A549 (cell line): ENCODE measurements at regions not wholly inside any gene's neighbourhood (a gene's known extent, or its start where the extent isn't known, plus 50 kb on each side); places are given as distances from the start of the nearest gene placed in this dataset.

Experiments used
- ATAC-seq, 2 experiments: fragments of 200-7000 bp in 1 of 2; fragments of >200 bp in 1 of 2; cut with Nextera tagmentation in 1 of 2; cut with Tn5 transposase in 1 of 2; 3 replicates each; pipeline versions ENCODE4 v1.8.0 to v1.9.1; 2018 to 2020; ENCODE audit warnings: mild to moderate bottlenecking in 1 of 2, moderate library complexity in 1 of 2
- CTCF ChIA-PET: fragments of 300-600 bp; sonication (Branson Sonifier 250); formaldehyde crosslinking; extraction: SDS; loops from one replicate; lab custom pipeline; 2021; ENCODE audit warnings: antibody characterized with exemption, inconsistent platforms; lab: Yijun Ruan, JAX
- POLR2A ChIA-PET: fragments of 350-600 bp; formaldehyde crosslinking; extraction: SDS; loops from one replicate; lab custom pipeline; 2021; ENCODE audit warnings: antibody characterized with exemption, inconsistent platforms; lab: Yijun Ruan, JAX
- DNase-seq, 2 experiments: peaks; one replicate each; pipeline versions ENCODE4 v3.0.0 to v3.0.0-alpha.2; 2011 to 2016; ENCODE audit warnings: low read depth in 1 of 2, low spot score in 1 of 2
- FAIRE-seq: peaks from 2 replicates; lab custom pipeline; 2011; peaks lifted over from hg19 to GRCh38; lab: Jason Lieb, UNC
- H3K27ac ChIP-seq, 2 experiments: fragments of >200 bp; sonication (Bioruptor Twin); formaldehyde crosslinking; 3 replicates each; pipeline ENCODE4 v1.5.1; 2016 to 2017
- H3K4me1 ChIP-seq: fragments of >200 bp; sonication (Bioruptor Twin); formaldehyde crosslinking; 3 replicates; pipeline ENCODE4 v1.6.1; 2016
- H3K4me2 ChIP-seq: fragments of >200 bp; sonication (Bioruptor Twin); formaldehyde crosslinking; 3 replicates; pipeline ENCODE4 v1.6.1; 2016
- H3K4me3 ChIP-seq: fragments of >200 bp; sonication (Bioruptor Twin); formaldehyde crosslinking; 3 replicates; pipeline ENCODE4 v1.5.1; 2016
- H3K9me3 ChIP-seq: fragments of >200 bp; sonication (Bioruptor Twin); formaldehyde crosslinking; 3 replicates; pipeline ENCODE4 v1.6.1; 2016
- CBX2 ChIP-seq: fragments of 200-600 bp; sonication (generic); IDR thresholded peaks from 2 replicates; pipeline ENCODE4 v1.6.1; 2016; ENCODE audit warnings: low read depth, mild to moderate bottlenecking, borderline replicate concordance
- CBX8 ChIP-seq: fragments of 200-600 bp; sonication (generic); IDR thresholded peaks from 2 replicates; pipeline ENCODE4 v1.6.1; 2016
- CEBPB ChIP-seq, 2 experiments: fragments of >200 bp in 1 of 2; sonication (Bioruptor Twin) in 1 of 2; formaldehyde crosslinking in 1 of 2; IDR thresholded peaks; 2 replicates each; pipeline ENCODE4 v1.6.1; 2012 to 2016
- CHD2 ChIP-seq: fragments of 150-350 bp; IDR thresholded peaks from 2 replicates; pipeline ENCODE4 v1.6.1; 2014; ENCODE audit warnings: low read length; ENCODE audit not compliant: partially characterized antibody
- CHD4 ChIP-seq: fragments of 200-600 bp; sonication (generic); IDR thresholded peaks from 2 replicates; pipeline ENCODE4 v1.6.1; 2016; ENCODE audit warnings: antibody characterized with exemption, mild to moderate bottlenecking, borderline replicate concordance
- EHF ChIP-seq: fragments of 250-450 bp; sonication (Bioruptor Pico); IDR thresholded peaks from 2 replicates; pipeline ENCODE4 v1.5.0; 2020; ENCODE audit warnings: mild to moderate bottlenecking
- EHMT2 ChIP-seq: fragments of 200-600 bp; sonication (generic); IDR thresholded peaks from 2 replicates; pipeline ENCODE4 v1.6.1; 2016; ENCODE audit warnings: antibody characterized with exemption, low read depth, mild to moderate bottlenecking, moderate library complexity
- EP300 ChIP-seq, 2 experiments: fragments of >200 bp; sonication (Bioruptor Twin); formaldehyde crosslinking; IDR thresholded peaks; 2 replicates in 1 of 2; 3 replicates in 1 of 2; pipeline ENCODE4 v1.6.1; 2016 to 2017
- GATA3 ChIP-seq: IDR thresholded peaks from 2 replicates; pipeline ENCODE4 v1.6.1; 2012; ENCODE audit warnings: borderline replicate concordance
- HDAC2 ChIP-seq: fragments of 200-600 bp; sonication (generic); IDR thresholded peaks from 2 replicates; pipeline ENCODE4 v1.6.1; 2016
- HEYL ChIP-seq: fragments of 250-450 bp; sonication (Bioruptor Pico); IDR thresholded peaks from 2 replicates; pipeline ENCODE4 v1.8.0; 2021; ENCODE audit warnings: mild to moderate bottlenecking, moderate library complexity
- HOXB13 ChIP-seq: fragments of 250-450 bp; sonication (Bioruptor Pico); IDR thresholded peaks from 2 replicates; pipeline ENCODE4 v1.5.0; 2020; ENCODE audit warnings: low read depth, mild to moderate bottlenecking, moderate library complexity
- HOXB5 ChIP-seq: fragments of 250-450 bp; sonication (Bioruptor Pico); IDR thresholded peaks from 2 replicates; pipeline ENCODE4 v1.5.0; 2020; ENCODE audit warnings: mild to moderate bottlenecking, moderate library complexity
- JUN ChIP-seq, 2 experiments: fragments of >200 bp; sonication (Bioruptor Twin); formaldehyde crosslinking; IDR thresholded peaks; 2 replicates in 1 of 2; 3 replicates in 1 of 2; pipeline ENCODE4 v1.6.1; 2016 to 2017
- KDM1A ChIP-seq: fragments of 200-600 bp; sonication (generic); IDR thresholded peaks from 2 replicates; pipeline ENCODE4 v1.6.1; 2016; ENCODE audit warnings: low read depth, mild to moderate bottlenecking
- MAFK ChIP-seq: fragments of 450-650 bp; IDR thresholded peaks from 2 replicates; pipeline ENCODE4 v1.6.1; 2014; ENCODE audit not compliant: partially characterized antibody
- MAZ ChIP-seq: fragments of 150-350 bp; IDR thresholded peaks from 2 replicates; pipeline ENCODE4 v1.6.1; 2014; ENCODE audit warnings: antibody characterized with exemption, low read depth, low read length, borderline replicate concordance
- MYC ChIP-seq: IDR thresholded peaks from 2 replicates; pipeline ENCODE4 v1.6.1; 2012; ENCODE audit warnings: mild to moderate bottlenecking, inconsistent platforms, low read length, improper control_type of control experiment, borderline replicate concordance
- NPAS2 ChIP-seq: fragments of 250-450 bp; sonication (Bioruptor Pico); IDR thresholded peaks from 2 replicates; pipeline ENCODE4 v1.8.0; 2022; ENCODE audit warnings: mild to moderate bottlenecking, moderate library complexity, borderline replicate concordance
- PHF8 ChIP-seq: fragments of 200-600 bp; sonication (generic); IDR thresholded peaks from 2 replicates; pipeline ENCODE4 v1.6.1; 2016; ENCODE audit warnings: low read depth, mild to moderate bottlenecking, antibody characterized with exemption, moderate library complexity, borderline replicate concordance
- POLR2AphosphoS2 ChIP-seq: conservative IDR thresholded peaks from 2 replicates; pipeline ENCODE4 v1.6.1; 2012; ENCODE audit warnings: low read length, improper control_type of control experiment, inconsistent platforms
- RAD21 ChIP-seq, 2 experiments: fragments of >200 bp in 1 of 2; sonication (Bioruptor Twin) in 1 of 2; formaldehyde crosslinking in 1 of 2; IDR thresholded peaks in 1 of 2; conservative IDR thresholded peaks in 1 of 2; 2 replicates in 1 of 2; 3 replicates in 1 of 2; pipeline ENCODE4 v1.6.1; 2012 to 2018; ENCODE audit warnings: inconsistent platforms in 1 of 2
- RARB ChIP-seq: fragments of 250-450 bp; sonication (Bioruptor Pico); IDR thresholded peaks from 2 replicates; pipeline ENCODE4 v1.8.0; 2021; ENCODE audit warnings: mild to moderate bottlenecking, moderate library complexity
- REST ChIP-seq: fragments of 200-600 bp; sonication (generic); IDR thresholded peaks from 2 replicates; pipeline ENCODE4 v1.6.1; 2016; ENCODE audit warnings: antibody characterized with exemption, mild to moderate bottlenecking, moderate library complexity
- SMC3 ChIP-seq: fragments of >200 bp; sonication (Bioruptor Twin); formaldehyde crosslinking; IDR thresholded peaks from 3 replicates; pipeline ENCODE4 v1.6.1; 2018; ENCODE audit warnings: inconsistent platforms
- ZC3H11A ChIP-seq: fragments of 450-650 bp; IDR thresholded peaks from 2 replicates; pipeline ENCODE4 v1.6.1; 2014; ENCODE audit warnings: antibody characterized with exemption, mild to moderate bottlenecking
- ZFP36 ChIP-seq: fragments of 450-650 bp; IDR thresholded peaks from 2 replicates; pipeline ENCODE4 v1.6.1; 2014; ENCODE audit warnings: borderline replicate concordance; ENCODE audit not compliant: partially characterized antibody
- ZNF302 ChIP-seq: fragments of 250-450 bp; sonication (Bioruptor Pico); IDR thresholded peaks from 2 replicates; pipeline ENCODE4 v1.9.0; 2021; ENCODE audit warnings: inconsistent platforms, mild to moderate bottlenecking, moderate library complexity
- ZSCAN20 ChIP-seq: fragments of 250-450 bp; sonication (Bioruptor Pico); IDR thresholded peaks from 2 replicates; pipeline ENCODE4 v1.8.0; 2022; ENCODE audit warnings: mild to moderate bottlenecking, moderate library complexity
- WGBS: methylation state at CpG from one replicate; pipeline ENCODE4 v1.1.6; 2017; ENCODE audit errors: missing lambda C conversion rate; 5-methylcytosine and 5-hydroxymethylcytosine counted together
- TF ChIP-seq, protein P1 (sequence below): fragments of 150-350 bp; IDR thresholded peaks from 2 replicates; pipeline ENCODE4 v1.6.1; 2014; ENCODE audit warnings: low read depth, mild to moderate bottlenecking, low read length
- TF ChIP-seq, protein P2 (sequence below): IDR thresholded peaks from 2 replicates; pipeline ENCODE4 v1.6.1; 2012
- TF ChIP-seq, protein P3 (sequence below): fragments of 250-450 bp; sonication (Bioruptor Pico); IDR thresholded peaks from 2 replicates; pipeline ENCODE4 v1.5.0; 2020; ENCODE audit warnings: low read depth, mild to moderate bottlenecking, moderate library complexity

GRCh38 chr13:77443511-77443910 is 92.0 kb upstream of the SCEL start:
- Histone ChIP-seq H3K9me3 (no peaks in the 10 kb centered on the region), H3K4me2 (no peak overlapping the region), H3K4me3 (no peak overlapping the region)
- FAIRE-seq (no peak), DNase-seq (no peak)
- CTCF ChIA-PET, result no interaction called here
- no peak for TF ChIP-seq REST
- TF ChIP-seq, protein P1, sequence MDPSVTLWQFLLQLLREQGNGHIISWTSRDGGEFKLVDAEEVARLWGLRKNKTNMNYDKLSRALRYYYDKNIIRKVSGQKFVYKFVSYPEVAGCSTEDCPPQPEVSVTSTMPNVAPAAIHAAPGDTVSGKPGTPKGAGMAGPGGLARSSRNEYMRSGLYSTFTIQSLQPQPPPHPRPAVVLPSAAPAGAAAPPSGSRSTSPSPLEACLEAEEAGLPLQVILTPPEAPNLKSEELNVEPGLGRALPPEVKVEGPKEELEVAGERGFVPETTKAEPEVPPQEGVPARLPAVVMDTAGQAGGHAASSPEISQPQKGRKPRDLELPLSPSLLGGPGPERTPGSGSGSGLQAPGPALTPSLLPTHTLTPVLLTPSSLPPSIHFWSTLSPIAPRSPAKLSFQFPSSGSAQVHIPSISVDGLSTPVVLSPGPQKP, result no peak
- no peak for TF ChIP-seq EHMT2
- TF ChIP-seq EP300 (IDR thresholded peaks at IDR 0.05), result no peak
- no peak for TF ChIP-seq EHF (CRISPR knock-in tag)
- no peak for TF ChIP-seq CBX2
- no peak for TF ChIP-seq JUN (IDR thresholded peaks at IDR 0.05)
- TF ChIP-seq MAFK, result no peak
- TF ChIP-seq HOXB13 (CRISPR knock-in tag), result no peak
- no peak for TF ChIP-seq CHD2
- no peak for TF ChIP-seq RARB
- no peak for TF ChIP-seq GATA3
- no peak for TF ChIP-seq ZFP36
- TF ChIP-seq, protein P2, sequence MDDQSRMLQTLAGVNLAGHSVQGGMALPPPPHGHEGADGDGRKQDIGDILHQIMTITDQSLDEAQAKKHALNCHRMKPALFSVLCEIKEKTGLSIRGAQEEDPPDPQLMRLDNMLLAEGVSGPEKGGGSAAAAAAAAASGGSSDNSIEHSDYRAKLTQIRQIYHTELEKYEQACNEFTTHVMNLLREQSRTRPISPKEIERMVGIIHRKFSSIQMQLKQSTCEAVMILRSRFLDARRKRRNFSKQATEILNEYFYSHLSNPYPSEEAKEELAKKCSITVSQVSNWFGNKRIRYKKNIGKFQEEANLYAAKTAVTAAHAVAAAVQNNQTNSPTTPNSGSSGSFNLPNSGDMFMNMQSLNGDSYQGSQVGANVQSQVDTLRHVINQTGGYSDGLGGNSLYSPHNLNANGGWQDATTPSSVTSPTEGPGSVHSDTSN, result no peak
- TF ChIP-seq NPAS2 (CRISPR knock-in tag), result no peak
- no peak for TF ChIP-seq KDM1A
- no peak for TF ChIP-seq HOXB5 (CRISPR knock-in tag)
- no peak for TF ChIP-seq SMC3
- no peak for TF ChIP-seq ZC3H11A
- TF ChIP-seq, all 56 proteins: peak for 0
- H3K27ac ChIP-seq, result no peak overlapping the region
- 7% methylated on average over 1 of the region's 1 CpG for WGBS
- no peaks in the 10 kb centered on the region for H3K4me1 ChIP-seq
- POLR2A ChIA-PET, result no interaction called here
- no peak for ATAC-seq

DNA sequence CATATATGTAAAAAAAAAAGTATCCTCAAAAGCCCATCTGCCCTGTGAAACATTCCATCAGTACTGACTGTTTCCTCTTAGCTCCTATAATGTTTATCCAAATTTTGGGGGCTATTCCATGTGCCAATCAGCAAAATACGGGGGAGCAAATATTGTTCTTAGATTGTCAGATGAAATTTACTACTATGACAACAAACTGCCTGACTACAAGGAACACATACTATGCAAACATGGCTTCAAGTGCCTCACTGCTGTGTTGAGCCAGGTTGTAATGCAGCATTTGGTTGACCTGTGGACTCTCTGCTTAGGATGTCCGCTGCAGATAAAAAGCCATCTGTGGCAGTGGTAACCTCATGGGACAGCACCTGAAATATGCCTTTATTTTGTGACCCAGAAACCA is 98.2 kb upstream of the SCEL start:
- Histone ChIP-seq H3K4me3 (no peak overlapping the region), H3K4me1 (no peaks in the 10 kb centered on the region), H3K27ac (no peak overlapping the region), H3K9me3 (no peaks in the 10 kb centered on the region)
- DNase-seq (no peak), ATAC-seq (no peak)
- POLR2A ChIA-PET, result no interaction called here
- CTCF ChIA-PET, result interaction anchor here (0.6 kb wide), 2 partner anchors 110 to 1447 kb away, joined by 3 read pairs; no protein-coding TSS in a partner anchor
- no peak for TF ChIP-seq HEYL (CRISPR knock-in tag)
- no peak for TF ChIP-seq ZSCAN20
- no peak for TF ChIP-seq POLR2AphosphoS2
- TF ChIP-seq, protein P3, sequence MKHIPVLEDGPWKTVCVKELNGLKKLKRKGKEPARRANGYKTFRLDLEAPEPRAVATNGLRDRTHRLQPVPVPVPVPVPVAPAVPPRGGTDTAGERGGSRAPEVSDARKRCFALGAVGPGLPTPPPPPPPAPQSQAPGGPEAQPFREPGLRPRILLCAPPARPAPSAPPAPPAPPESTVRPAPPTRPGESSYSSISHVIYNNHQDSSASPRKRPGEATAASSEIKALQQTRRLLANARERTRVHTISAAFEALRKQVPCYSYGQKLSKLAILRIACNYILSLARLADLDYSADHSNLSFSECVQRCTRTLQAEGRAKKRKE (CRISPR knock-in tag), result no peak
- TF ChIP-seq MAZ, result no peak
- TF ChIP-seq ZNF302 (CRISPR knock-in tag), result no peak
- TF ChIP-seq CEBPB (IDR thresholded peaks at IDR 0.05), result no peak
- no peak for TF ChIP-seq RAD21 (conservative IDR thresholded peaks at IDR 0.05 in 1 of 2, IDR thresholded peaks at IDR 0.05 in 1 of 2)
- TF ChIP-seq EHF (CRISPR knock-in tag), result no peak
- TF ChIP-seq ZC3H11A, result no peak
- no peak for TF ChIP-seq CHD4
- no peak for TF ChIP-seq PHF8
- TF ChIP-seq CBX2, result no peak
- TF ChIP-seq MYC, result no peak
- TF ChIP-seq NPAS2 (CRISPR knock-in tag), result no peak
- TF ChIP-seq CBX8, result no peak
- no peak for TF ChIP-seq HDAC2
- TF ChIP-seq, all 56 proteins: peak for 0
- no peak for FAIRE-seq
- 10% methylated on average over 2 of the region's 2 CpGs for WGBS
- H3K4me2 ChIP-seq, result no peak overlapping the region
